ENCODE measurements at regions not wholly inside any gene's neighbourhood (a gene's known extent, or its start where the extent isn't known, plus 50 kb on each side); places are given as distances from the start of the nearest gene placed in this dataset.
"Not testable (repeated sequence)": the region's sequence is repeated elsewhere in the genome, so short reads cannot be mapped to it uniquely, and the experiment has no call there.

DNA sequence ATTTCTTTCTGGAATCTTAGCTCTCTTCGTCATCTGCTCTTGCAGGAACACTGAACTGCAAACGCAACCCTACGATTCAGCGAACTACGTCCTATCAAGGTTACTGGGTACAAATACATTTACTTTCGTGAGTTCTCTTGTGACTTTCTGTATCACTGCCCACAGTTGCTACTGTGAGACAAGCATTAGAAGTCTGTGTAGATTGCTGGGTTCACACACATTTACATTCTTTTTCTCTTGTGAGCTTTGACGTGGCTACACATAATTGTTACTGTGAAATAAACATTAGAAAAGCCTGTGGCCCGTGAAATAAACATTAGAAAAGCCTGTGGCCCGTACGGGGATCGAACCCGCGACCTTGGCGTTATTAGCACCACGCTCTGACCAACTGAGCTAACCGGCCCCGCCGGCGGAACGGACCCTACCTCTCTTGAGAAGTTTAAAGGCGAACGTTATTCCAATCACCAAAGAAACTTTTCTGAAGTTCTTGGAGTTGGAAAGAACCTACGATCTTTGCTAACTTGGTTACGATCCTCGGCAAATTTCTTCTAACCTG, 61.2 kb upstream of the ZNF322 start:
- not testable (repeated sequence) for DNase-seq (ENCODE audit: low read depth)

GRCh38 chr6:26730019-26730766, 70.6 kb upstream of the ZNF322 start:
- not testable (repeated sequence) for DNase-seq (ENCODE audit: low read depth)

- DNase-seq (ENCODE audit: low read depth) = not testable (repeated sequence)
Observed at GRCh38 chr6:26734776-26735472, 75.4 kb upstream of the ZNF322 start.

- no peak for DNase-seq (ENCODE audit: low read depth)
Observed at GRCh38 chr6:26739811-26740210, 80.3 kb upstream of the ZNF322 start.

DNA sequence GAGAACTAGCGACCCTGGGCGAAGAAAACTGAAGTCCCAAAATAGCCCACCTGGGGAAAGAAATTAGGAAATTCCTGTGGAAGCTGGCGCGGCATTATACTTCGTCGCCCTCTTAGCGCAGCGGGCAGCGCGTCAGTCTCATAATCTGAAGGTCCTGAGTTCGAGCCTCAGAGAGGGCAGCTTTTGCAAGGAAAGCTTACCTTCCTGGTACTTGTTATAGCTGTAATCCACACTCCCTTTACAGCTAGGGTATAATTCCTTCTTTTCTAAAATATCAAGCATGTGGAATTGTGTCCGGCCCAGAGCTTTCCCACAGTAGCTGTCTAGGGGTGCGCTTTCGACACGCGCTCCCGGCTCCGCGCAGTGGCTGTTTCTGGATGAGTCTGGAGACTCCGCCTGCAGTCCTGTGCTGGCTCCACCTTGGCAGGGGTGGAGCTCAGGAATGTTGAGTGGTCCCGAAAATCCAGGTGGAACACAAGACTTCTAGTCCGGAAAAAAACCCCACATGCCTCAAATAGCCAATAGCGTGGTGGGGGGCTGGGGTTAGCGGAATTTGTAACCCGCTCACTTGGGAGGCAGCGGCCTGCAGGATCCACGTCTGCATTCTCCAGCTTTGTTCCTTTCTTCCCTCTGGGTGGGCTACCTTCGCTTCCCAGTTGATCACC, 83.7 kb upstream of the ZNF322 start:
- DNase-seq (ENCODE audit: low read depth) = no peak

GRCh38 chr6:26743941-26744699, 84.6 kb upstream of the ZNF322 start:
- DNase-seq (ENCODE audit: low read depth) = no peak

- DNase-seq (ENCODE audit: low read depth) = not testable (repeated sequence)
Observed at GRCh38 chr6:26744837-26745282, 85.3 kb upstream of the ZNF322 start.

GRCh38 chr6:26745964-26746363, 86.4 kb upstream of the ZNF322 start:
- DNase-seq (ENCODE audit: low read depth) = not testable (repeated sequence)

DNA sequence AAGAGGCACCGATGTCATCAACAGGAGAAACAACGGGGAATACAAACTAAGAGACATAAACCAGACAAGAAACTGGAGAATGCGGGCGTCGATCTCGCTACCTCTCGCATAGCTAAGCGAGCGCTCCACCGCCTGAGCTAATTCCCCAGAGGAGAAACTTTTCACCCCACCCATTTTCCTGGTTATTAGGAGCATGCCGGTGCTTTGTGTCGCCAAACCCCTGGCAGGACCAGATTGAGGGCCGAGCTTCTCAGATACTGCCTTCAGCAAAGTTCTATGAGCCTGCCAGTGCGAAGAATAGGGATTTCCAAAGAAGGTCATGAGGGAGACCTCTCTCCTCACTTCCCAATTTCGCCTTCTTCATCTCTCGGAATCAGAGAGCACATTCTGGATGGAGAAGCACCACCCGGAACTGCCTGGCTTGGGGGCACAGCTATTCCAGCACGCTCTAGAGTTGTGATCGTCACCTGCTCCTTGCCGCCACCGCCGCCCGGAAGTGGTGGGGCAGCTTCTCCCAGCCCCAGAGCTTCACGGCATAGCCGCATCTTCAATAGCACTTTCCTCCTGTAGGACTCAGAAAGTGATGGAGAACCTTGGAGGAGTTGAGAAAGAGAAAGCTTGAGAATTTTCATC, 89.7 kb upstream of the ZNF322 start:
- not testable (repeated sequence) for DNase-seq (ENCODE audit: low read depth)

DNA sequence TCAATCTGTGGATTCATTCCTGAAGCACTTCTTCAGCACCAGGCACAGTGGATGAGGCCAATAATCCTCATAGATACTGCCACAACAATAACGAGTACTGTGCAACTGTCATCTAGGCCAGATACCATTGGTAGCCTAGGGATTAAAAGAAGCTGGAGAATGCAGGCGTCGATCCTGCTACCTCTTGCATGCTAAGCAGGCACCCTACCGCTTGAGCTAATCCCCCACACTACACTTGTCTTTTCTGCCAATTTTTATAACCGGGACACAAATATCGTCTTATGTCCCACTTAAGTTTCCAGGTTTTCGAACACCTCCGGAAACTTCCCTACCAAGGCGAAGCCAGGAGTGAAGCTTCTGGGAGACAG, 90.2 kb upstream of the ZNF322 start:
- not testable (repeated sequence) for DNase-seq (ENCODE audit: low read depth)

DNA sequence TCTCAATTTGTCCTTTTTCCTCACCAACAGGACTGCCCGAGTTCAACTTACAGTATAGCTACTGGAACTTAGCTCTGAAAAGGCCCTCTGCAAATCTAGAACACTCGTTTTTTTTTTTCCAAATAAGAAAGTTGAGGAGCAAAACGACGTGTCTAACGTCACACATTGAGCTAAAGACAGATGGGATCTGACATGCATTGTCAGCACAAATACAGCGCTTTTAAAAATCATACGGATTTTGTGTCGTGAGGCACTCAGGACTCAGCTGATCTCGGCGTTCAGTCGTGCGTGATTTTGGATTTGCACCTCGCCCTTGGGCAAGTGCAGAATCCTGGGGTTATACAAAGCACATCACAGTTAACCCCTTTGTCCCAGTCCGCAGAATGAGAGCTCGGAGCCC, 94.7 kb upstream of the ZNF322 start:
- DNase-seq (ENCODE audit: low read depth) = no peak

DNA sequence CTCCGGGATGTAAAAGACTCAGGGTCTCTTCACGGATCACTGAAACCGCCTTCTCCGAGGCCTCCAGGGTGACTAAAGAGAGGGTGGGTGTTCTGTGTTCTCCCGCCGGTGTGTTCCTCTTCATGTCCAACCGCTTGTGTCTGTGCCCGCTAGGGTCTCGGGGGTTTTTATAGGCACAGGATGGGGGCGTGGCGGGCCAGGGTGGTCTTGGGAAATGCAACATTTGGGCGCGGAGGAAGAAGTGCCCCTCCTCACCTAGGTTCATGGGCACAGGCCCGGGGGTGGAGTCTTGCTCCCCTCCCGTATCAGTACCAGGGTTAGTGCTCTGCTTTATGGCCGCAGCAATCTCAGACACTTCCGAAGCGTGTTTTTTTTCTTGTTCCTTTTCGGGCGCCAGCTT, 95.3 kb upstream of the ZNF322 start:
- DNase-seq (ENCODE audit: low read depth) = not testable (repeated sequence)

DNA sequence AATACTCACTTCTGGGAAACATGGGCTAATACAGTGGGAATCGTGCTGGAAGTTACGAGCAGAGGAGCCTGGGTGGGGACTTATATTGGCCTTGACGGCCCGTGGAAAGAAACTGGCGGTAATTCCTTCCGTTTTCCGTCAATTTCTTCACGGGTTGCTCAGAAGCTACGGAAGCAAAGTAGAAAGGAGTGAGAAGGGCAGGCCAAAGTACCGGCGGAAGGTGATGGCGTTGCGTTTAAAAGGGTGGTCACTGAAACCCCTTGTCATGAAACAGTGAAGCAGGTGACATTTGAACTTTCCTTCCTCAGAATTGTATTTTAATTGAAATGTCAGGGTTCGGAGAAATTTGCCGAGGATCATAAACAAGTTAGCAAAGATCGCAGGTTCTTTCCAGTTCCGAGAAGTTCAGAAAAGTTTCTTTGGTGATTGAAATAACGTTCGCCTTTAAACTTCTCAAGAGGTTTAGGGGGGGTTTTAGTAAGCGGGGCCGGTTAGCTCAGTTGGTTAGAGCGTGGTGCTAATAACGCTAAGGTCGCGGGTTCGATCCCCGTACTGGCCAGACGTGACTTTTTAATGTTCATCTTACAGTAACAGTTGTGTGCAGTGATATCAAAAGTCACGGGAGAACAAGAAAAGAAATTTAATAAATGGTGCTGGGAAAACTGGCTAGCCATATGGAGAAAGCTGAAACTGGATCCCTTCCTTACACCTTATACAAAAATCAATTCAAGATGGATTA, 96.7 kb upstream of the ZNF322 start:
- not testable (repeated sequence) for DNase-seq (ENCODE audit: low read depth)

- not testable (repeated sequence) for DNase-seq (ENCODE audit: low read depth)
Observed at GRCh38 chr6:26766203-26766902, 106.8 kb upstream of the ZNF322 start.

GRCh38 chr6:26770941-26771666, 111.6 kb upstream of the ZNF322 start:
- DNase-seq (ENCODE audit: low read depth) = not testable (repeated sequence)

DNA sequence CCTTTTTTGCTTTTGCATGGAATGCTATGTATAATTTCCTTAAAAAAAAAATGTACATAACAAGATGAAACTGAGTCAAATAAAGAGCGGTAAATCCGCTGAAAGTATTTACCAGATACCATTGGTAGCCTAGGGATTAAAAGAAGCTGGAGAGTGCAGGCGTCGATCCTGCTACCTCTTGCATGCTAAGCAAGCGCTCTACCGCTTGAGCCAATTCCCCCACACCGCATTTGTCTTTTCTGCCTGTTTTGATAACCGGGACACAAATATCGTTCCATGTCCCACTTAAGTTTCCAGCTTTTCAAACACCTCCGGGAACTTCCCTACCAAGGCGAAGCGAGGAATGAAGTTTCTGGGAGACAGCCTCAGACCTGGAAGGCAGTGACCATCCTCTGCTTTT, 113.9 kb upstream of the ZNF322 start:
- DNase-seq (ENCODE audit: low read depth) = not testable (repeated sequence)

DNA sequence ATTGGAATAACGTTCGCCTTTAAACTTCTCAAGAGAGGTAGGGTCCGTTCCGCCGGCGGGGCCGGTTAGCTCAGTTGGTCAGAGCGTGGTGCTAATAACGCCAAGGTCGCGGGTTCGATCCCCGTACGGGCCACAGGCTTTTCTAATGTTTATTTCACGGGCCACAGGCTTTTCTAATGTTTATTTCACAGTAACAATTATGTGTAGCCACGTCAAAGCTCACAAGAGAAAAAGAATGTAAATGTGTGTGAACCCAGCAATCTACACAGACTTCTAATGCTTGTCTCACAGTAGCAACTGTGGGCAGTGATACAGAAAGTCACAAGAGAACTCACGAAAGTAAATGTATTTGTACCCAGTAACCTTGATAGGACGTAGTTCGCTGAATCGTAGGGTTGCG, 121.0 kb upstream of the ZNF322 start:
- not testable (repeated sequence) for DNase-seq (ENCODE audit: low read depth)

DNA sequence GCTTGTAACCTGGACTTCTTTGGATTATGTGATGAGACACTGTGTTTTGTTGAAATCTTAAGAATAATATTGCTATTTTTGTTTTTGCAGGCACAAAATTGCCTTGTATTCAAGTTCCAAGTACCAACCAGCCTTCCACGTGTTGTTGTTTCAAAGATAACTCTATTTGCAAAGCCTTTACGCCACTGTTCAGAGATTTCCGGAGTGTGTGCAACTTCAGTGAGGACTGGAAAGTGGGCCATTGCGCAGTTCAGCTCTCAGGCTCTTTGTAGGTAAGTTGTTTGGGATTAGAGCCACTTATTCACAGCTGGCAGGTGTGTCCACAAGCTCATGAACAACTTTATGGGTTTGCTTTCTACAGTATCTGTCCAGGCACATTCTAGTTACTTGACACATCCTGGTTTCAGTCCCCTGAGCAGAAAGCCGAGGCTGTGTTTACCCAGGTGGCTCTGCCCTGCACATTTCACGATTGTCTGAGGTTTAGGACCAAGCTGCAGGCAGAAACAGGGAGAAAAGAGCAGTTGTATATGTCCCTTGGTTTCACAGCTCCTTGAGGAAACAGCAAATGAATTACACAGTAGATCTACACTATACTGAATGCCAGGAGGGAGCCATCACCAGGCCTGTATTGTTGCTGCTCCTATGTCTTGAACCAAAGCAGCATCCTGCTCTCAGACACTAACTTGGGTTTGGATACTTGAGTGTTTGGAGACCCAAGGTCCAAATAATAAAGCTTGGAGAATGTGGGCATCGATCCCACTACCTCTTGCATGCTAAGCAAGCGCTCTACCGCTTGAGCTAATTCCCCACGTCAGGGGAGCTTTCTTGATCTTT, 136.1 kb upstream of the ZNF322 start:
- not testable (repeated sequence) for DNase-seq (ENCODE audit: low read depth)

Measured in activated T-cell treated with anti-CD3 and anti-CD28 coated beads for 24 hours (primary cell).